Lower leg skin (tissue), 4 donors: ENCODE measurements at regions not wholly inside any gene's neighbourhood (a gene's known extent, or its start where the extent isn't known, plus 50 kb on each side); places are given as distances from the start of the nearest gene placed in this dataset.

Experiments
- DNase-seq, 2 donors: peaks; one replicate each; pipeline ENCODE4 v3.0.0-alpha.2; 2019; ENCODE audit warnings: low spot score in 2 of 2
- H3K4me3 ChIP-seq: fragments of 200-600 bp; sonication (generic); 2 replicates; pipeline ENCODE4 v1.5.1; 2017; ENCODE audit warnings: mild to moderate bottlenecking, low read depth; ENCODE audit not compliant: poor library complexity, severe bottlenecking
- CTCF ChIP-seq, 3 donors: fragments of 450-650 bp; IDR thresholded peaks; one replicate each; pipeline ENCODE4 v1.5.1; 2016; ENCODE audit warnings: antibody characterized with exemption in 3 of 3, mild to moderate bottlenecking in 3 of 3, moderate library complexity in 2 of 3
- POLR2A ChIP-seq, 2 donors: fragments of 450-650 bp; IDR thresholded peaks; one replicate each; pipeline ENCODE4 v1.6.1; 2016 to 2017; ENCODE audit warnings: antibody characterized with exemption in 2 of 2, mild to moderate bottlenecking in 1 of 2, moderate library complexity in 1 of 2
- WGBS, 2 donors: methylation state at CpG; one replicate each; pipeline ENCODE4 v1.1.5; 2018; 5-methylcytosine and 5-hydroxymethylcytosine counted together
- intact Hi-C: fragments of 100-400 bp; cut with DNase I; formaldehyde crosslinking; loops from one replicate; pipeline ENCODE4 v1.15.0; 2023; ENCODE audit warnings: low total_unique reads

GRCh38 chr4:137278431-137278830 is 253.9 kb downstream of the PCDH18 start:
- DNase-seq, result no peak
- WGBS, 2 donors, result 63 to 84% methylated on average over 1 of the region's 1 CpG
- TF ChIP-seq CTCF (IDR thresholded peaks at IDR 0.05) (no peak), POLR2A (IDR thresholded peaks at IDR 0.05) (no peak)
- intact Hi-C loops, result no loop called here
- no peak overlapping the region for H3K4me3 ChIP-seq

- DNase-seq, result no peak
These were observed 257.9 kb downstream of the PCDH18 start for GRCh38 chr4:137274404-137274803.

GRCh38 chr4:137267024-137267423 is 265.3 kb downstream of the PCDH18 start:
- 24 to 27% methylated on average over 2 of the region's 2 CpGs for WGBS, 2 donors
- intact Hi-C loops, result no loop called here
- no peak for TF ChIP-seq CTCF (IDR thresholded peaks at IDR 0.05)
- TF ChIP-seq POLR2A (IDR thresholded peaks at IDR 0.05), result no peak
- H3K4me3 ChIP-seq, result no peak overlapping the region
- no peak for DNase-seq

More at GRCh38 chr4:137274404-137274803, 257.9 kb downstream of the PCDH18 start:
- TF ChIP-seq CTCF (IDR thresholded peaks at IDR 0.05) (no peak), POLR2A (IDR thresholded peaks at IDR 0.05) (no peak)
- intact Hi-C loops, result no loop called here
- no peak overlapping the region for H3K4me3 ChIP-seq
- 52 to 56% methylated on average over 1 of the region's 1 CpG for WGBS, 2 donors

- DNase-seq, result peak in 1 of 2 donors; percentile 62
- TF ChIP-seq CTCF (IDR thresholded peaks at IDR 0.05), result no peak
- TF ChIP-seq POLR2A (IDR thresholded peaks at IDR 0.05), result no peak
- H3K4me3 ChIP-seq, result no peak overlapping the region
- 43 to 69% methylated on average over 3 of the region's 3 CpGs for WGBS, 2 donors
- intact Hi-C loops, result no loop called here
These were observed 265.8 kb downstream of the PCDH18 start for GRCh38 chr4:137266511-137266910.

- intact Hi-C loops, result no loop called here
- TF ChIP-seq CTCF (IDR thresholded peaks at IDR 0.05) (no peak), POLR2A (IDR thresholded peaks at IDR 0.05) (no peak)
- no peak overlapping the region for H3K4me3 ChIP-seq
- WGBS, 2 donors, result 67 to 72% methylated on average over 3 of the region's 3 CpGs
- no peak for DNase-seq
These were observed 269.1 kb downstream of the PCDH18 start for GRCh38 chr4:137263206-137263605.

- DNase-seq, result no peak
- no peak overlapping the region for H3K4me3 ChIP-seq
- intact Hi-C loops, result no loop called here
- no peak for TF ChIP-seq CTCF (IDR thresholded peaks at IDR 0.05)
These were observed 278.3 kb downstream of the PCDH18 start for GRCh38 chr4:137253949-137254348.
